Stimulated activated CD4-positive, alpha-beta T cell treated with anti-CD3 and anti-CD28 coated beads, Interleukin-4, amount 100 ng/mL, for 1 hour (primary cell): ENCODE measurements at regions not wholly inside any gene's neighbourhood (a gene's known extent, or its start where the extent isn't known, plus 50 kb on each side); places are given as distances from the start of the nearest gene placed in this dataset.

Experiments used
- DNase-seq: peaks from one replicate; pipeline ENCODE4 v3.0.0-alpha.2; 2020

GRCh38 chr2:21404137-21404536 is 280.4 kb downstream of the TDRD15 start:
- no peak for DNase-seq

- no peak for DNase-seq
Observed at GRCh38 chr2:21404827-21405625, 281.3 kb downstream of the TDRD15 start.

DNA sequence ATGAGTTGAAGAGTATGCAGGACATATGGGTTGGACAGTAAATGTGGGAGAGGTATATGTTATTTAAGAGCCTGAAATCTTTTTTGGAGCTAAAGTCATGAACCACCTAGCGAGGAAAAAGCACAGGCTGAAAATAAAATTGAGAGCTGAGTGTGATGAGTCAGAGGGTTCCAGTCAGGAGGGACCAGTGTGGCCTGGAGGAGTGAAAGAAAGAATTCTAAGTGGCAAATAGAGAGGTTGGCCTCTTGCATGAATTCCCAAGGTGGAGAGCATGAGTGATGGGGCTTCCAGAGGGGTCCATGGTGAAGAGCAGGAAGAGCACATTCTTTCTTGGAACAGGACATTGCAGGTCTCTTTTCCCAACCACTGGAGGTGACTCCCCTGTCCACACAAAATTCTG is 282.6 kb downstream of the TDRD15 start:
- DNase-seq: no peak

GRCh38 chr2:21406911-21407310 is 283.1 kb downstream of the TDRD15 start:
- no peak for DNase-seq

- no peak for DNase-seq
Observed at GRCh38 chr2:21407851-21408250, 284.1 kb downstream of the TDRD15 start.

- no peak for DNase-seq
Observed at GRCh38 chr2:21411741-21412140, 288.0 kb downstream of the TDRD15 start.

GRCh38 chr2:21412944-21413443 is 289.2 kb downstream of the TDRD15 start:
- DNase-seq: no peak

DNA sequence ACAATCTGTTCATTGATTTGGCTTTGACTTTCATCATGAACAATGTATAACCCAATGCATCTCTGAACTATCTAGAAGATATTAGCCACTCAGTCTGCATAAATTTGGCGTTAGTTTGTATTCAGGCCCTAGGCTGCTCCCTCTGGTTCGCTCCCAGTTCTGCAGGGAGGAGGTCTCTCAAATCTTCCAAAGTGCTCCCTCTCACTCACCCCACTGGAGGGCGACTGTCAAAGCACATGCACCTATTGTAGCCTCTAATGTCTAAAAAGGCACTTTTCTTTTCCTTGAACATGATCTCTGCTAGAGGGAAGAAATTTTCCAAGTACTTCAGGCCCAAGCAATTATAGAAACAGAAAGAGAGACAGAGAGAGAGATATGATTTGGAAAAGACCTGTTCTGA is 291.5 kb downstream of the TDRD15 start:
- no peak for DNase-seq

DNA sequence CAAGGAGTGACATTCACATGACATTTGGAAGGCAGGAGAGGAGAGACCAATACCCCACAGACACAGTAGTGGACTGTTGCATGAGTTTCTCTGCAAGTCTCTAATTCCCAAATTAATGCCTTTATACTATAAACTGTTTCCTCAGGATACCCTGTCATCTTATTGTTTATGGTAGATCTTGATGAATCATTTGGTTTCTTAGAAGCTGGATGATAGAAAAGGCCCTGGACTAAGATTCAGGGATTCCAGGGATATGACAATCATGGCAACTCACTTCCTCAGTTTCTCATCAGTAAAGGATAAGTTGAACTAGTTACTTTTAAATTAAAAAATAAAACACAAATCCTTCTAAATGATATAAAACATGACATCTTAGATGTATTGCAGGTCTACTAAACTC is 292.5 kb downstream of the TDRD15 start:
- DNase-seq: no peak

DNA sequence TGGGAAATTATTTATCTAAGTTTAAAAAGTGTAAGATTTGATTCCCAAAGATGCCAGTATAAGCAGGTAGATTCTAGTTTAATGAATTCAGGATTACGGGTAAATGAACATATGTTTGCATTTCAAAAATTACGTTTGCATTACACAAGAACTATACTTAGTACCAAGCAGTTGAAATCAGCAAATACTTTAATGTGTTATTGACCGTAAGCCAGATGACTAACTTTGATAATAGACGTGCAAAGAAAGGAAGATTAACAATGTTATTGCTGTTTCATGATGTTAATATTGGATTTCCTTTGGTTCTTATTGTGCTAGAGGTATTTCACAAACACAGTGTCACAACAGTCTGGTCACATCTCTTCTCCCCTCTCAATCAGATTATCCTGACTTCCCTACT is 294.7 kb downstream of the TDRD15 start:
- no peak for DNase-seq

DNA sequence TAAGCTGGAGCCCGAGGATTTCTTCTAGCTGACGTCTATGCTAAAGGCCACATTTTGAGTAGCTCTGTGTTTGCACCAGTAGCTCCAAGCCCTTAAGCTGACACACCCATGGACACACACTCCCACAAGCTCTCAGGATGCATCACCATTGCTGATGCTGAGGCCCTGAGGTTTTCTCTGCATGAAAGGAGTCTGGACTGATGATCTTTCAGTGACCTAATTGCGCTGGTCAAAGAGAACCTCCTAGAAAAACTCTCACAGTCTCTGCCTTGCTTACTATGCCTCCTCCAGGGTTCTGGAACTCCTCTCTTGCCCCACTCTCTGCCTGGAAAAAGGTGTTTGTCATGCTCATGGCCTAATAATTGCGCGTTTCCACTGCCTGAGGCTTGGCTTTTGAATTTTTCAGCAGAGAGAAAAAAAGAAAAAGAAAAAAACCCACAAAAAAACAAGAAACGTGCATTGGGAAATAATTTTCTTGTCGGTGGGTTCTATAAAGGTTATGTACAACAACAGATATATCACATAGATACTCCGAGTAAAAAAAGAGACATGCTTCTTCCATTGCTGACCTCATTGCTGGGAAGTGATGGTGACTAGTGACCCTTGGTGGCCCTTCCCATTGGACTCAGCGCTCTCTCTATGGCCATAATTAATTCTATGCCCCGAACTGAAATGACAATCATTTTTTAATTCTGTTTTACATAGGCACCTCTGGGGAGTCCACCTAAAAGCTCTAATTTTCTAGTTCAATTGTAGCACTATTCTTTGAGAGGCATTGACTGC is 297.0 kb downstream of the TDRD15 start:
- no peak for DNase-seq

- DNase-seq: no peak
Observed at GRCh38 chr2:21422050-21422449, 298.3 kb downstream of the TDRD15 start.

DNA sequence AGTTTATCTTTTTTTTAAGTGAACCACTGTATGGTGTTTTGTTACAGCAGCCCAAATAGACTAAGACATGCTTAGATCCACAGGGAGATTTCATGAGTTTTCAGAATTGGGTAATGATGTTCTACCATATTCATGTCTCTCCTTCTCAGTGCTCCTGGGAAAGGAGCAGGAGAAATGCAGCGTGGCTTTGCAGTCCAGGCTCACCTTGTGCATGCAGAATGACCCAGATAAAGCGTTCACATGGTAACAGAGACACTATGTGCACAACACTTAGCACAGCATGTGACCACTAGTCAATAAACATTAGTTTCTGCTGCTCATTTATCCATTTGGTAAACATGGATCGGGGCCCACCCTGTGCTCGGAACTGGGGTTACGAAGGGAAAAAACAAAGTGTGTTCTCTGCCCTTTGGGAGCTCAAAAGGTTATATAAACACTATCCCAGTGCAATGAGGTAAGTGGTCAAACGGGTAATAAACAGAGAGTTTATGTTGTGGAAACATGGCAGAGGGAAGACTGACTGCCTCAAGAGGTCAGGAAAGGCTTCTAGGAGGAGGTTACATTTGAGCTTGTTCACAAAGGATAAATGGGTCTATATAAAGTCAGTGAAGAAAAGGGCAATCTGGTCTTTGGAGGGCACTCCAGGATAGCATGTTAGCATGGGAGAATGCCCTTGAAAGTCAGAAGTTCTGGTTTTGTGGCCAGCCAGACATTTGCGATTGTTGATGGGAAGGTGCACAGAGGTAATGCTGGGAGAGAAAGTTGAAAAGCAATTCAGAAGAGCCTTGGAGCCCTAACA is 299.2 kb downstream of the TDRD15 start:
- DNase-seq: no peak

- no peak for DNase-seq
Observed at GRCh38 chr2:21423854-21424253, 300.1 kb downstream of the TDRD15 start.

DNA sequence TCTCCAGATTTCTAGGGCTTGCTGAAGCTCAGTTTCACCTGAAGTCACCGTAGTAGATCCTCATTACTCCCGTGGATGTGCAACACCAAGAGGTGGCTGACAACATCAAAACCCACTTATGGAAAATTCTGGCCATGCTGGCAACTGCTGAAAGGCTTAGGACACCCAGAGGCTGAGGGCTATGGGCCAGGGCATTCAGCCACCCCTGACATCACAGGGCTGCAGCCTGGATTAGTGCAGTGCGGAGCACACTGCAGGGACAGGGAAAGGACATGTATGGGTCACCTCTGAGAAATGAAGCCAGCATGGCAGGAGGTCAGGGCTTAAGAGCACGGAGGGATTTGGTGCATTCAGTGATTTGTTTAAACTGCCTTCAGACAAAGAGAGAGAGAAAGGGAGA is 300.6 kb downstream of the TDRD15 start:
- DNase-seq: no peak

DNA sequence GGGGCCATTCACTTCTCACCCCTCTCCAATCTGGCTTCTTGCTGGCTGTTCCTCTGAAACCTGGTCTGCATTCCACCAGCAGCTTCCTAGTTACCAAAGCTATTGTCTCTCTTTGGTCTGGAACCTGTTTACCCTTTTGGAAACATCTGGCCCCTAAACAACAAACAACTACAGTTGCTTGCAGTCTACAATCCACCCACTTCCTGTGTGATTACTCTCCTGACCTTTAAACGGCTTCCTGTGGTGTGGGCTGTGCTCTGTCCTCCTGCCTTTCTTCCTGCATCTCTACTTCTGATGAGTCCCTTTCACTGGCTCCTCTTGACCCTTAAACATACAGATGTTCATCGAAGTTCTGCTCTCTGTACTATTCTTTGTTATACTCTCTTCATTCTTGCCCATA is 303.8 kb downstream of the TDRD15 start:
- DNase-seq: no peak

DNA sequence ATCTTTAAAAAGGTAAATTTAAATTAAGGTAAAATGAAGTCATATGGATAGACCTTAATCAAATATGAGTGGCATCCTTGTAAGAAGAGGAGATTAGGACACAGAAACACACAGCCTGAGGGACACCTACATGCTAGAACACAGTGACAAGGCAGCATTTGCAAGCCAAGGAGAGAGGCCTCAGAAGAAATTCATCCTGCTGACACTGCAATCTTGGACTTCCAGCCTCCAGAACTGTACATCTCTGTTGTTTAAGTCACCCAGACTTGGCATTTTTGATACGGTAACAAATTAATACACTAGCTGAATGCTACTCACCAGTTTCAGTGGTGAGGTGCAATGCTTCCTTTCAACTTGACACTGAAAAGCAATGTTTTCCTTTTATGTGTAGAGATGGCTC is 305.0 kb downstream of the TDRD15 start:
- DNase-seq: no peak

DNA sequence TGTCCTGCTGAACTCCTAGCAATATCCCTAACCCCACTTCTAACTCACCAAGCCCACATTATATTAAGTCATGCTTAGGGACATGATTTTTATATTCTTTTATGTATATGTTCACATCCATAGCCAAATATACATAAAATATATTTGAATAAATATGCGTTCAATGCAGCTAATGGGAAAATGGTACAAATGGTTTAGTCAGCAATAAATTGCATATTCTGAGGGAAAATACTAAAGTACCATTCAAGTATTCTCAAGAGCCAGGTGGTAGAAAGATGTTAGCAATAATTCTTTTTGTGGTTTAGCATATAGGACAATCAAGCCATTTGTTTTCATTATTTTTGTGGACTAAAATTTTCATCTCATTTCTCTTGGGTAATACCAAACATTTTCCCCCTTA is 306.0 kb downstream of the TDRD15 start:
- no peak for DNase-seq

- DNase-seq: no peak
Observed at GRCh38 chr2:21431078-21431477, 307.3 kb downstream of the TDRD15 start.

- DNase-seq: no peak
Observed at GRCh38 chr2:21438949-21439348, 315.2 kb downstream of the TDRD15 start.

DNA sequence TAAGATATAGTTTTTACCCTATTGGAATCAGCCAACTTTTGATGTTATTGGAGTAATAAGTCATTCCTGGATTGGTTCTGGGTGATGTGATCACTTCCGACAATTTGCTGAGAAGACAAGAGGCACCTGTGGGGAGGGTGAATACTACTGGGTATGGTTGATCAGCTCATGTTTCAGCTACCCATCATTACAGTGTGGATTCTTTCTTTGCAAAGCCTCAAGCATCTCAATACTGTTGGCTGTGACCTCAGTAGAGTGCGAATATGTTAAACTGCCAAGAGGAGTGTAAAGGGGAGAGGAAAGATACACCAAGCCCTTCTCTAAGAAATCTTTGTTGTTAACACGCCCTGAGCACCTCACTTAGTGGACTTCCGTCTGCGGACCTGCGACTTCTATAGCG is 317.7 kb downstream of the TDRD15 start:
- DNase-seq: no peak

DNA sequence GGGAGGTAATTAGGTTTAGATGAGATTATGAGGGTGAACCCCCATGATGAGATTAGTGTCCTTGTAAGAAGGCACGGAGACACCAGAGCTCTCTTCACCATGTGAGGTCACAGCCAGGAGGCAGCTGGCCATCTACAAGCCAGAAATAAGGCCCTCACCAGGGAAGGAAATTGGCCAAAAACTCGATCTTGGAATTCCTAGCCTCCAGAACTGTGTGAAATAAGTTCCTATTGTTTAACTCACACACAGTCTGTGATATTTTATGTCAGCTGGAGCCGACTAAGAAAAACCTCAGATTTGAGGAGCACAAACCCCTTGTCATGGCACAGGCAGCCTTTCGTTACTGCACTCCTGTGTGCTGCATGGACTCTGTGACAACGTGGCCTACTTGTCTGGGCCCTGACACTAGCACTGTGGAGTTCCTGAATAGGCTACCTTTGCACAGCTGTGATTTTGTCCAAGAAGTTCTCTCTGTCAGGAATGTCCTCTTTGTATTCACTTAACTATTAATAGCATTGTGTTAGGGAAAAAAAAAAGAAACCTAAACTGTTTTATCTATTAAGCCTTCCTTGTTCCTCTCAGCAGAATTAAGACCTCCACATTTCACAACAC is 319.8 kb downstream of the TDRD15 start:
- DNase-seq: no peak

- DNase-seq: no peak
Observed at GRCh38 chr2:21449881-21450280, 326.1 kb downstream of the TDRD15 start.
